Neural progenitor cell (in vitro differentiated cells): ENCODE measurements at regions not wholly inside any gene's neighbourhood (a gene's known extent, or its start where the extent isn't known, plus 50 kb on each side); places are given as distances from the start of the nearest gene placed in this dataset.

Experiments
- EZH2phosphoT487 ChIP-seq: fragments of 200-600 bp; sonication (generic); IDR thresholded peaks from 2 replicates; pipeline ENCODE4 v1.6.1; 2017; ENCODE audit warnings: antibody characterized with exemption
- TF ChIP-seq, protein P1 (sequence below): fragments of 200-600 bp; sonication (generic); IDR thresholded peaks from 2 replicates; pipeline ENCODE4 v1.5.1; 2017; ENCODE audit warnings: antibody characterized with exemption, mild to moderate bottlenecking

DNA sequence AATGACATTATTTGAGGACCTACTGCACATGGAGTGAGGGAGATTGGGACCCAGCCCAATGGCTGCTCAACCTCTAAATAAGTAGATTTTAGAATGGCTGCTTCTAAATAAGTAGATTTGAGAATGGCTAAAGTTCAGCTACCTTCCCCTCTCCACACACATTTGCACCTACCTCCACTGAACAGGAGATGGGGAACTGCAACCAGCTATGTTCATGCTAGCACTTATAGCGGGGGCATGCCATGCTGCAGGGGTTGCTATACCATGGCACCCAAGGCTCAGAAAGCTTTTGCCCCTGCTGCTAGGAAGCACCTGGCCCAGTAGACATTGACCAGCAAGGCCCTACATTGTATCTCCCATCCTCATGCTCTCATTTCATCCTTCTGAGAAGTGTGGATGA, 70.2 kb upstream of the MAOA start:
- TF ChIP-seq, protein P1, sequence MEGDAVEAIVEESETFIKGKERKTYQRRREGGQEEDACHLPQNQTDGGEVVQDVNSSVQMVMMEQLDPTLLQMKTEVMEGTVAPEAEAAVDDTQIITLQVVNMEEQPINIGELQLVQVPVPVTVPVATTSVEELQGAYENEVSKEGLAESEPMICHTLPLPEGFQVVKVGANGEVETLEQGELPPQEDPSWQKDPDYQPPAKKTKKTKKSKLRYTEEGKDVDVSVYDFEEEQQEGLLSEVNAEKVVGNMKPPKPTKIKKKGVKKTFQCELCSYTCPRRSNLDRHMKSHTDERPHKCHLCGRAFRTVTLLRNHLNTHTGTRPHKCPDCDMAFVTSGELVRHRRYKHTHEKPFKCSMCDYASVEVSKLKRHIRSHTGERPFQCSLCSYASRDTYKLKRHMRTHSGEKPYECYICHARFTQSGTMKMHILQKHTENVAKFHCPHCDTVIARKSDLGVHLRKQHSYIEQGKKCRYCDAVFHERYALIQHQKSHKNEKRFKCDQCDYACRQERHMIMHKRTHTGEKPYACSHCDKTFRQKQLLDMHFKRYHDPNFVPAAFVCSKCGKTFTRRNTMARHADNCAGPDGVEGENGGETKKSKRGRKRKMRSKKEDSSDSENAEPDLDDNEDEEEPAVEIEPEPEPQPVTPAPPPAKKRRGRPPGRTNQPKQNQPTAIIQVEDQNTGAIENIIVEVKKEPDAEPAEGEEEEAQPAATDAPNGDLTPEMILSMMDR = no peak
- no peak for TF ChIP-seq EZH2phosphoT487
